GM12875 (cell line): ENCODE measurements at regions not wholly inside any gene's neighbourhood (a gene's known extent, or its start where the extent isn't known, plus 50 kb on each side); places are given as distances from the start of the nearest gene placed in this dataset.

Experiments used
- H3K4me3 ChIP-seq: one replicate; pipeline ENCODE4 v1.5.1; 2011; ENCODE audit warnings: low read depth, low read length, control low read depth
- CTCF ChIP-seq: IDR thresholded peaks from 2 replicates; pipeline ENCODE4 v1.5.1; 2011; ENCODE audit warnings: low read depth, mild to moderate bottlenecking, control low read depth, inconsistent platforms, low read length, moderate library complexity, borderline replicate concordance; ENCODE audit not compliant: insufficient read depth

GRCh38 chr18:24778810-24779418, 318.5 kb downstream of the HRH4 start:
- H3K4me3 ChIP-seq: no peak overlapping the region
- no peak for TF ChIP-seq CTCF

- no peak for TF ChIP-seq CTCF
- H3K4me3 ChIP-seq: no peak overlapping the region
Measured at GRCh38 chr18:24782566-24782965, 322.1 kb downstream of the HRH4 start.

DNA sequence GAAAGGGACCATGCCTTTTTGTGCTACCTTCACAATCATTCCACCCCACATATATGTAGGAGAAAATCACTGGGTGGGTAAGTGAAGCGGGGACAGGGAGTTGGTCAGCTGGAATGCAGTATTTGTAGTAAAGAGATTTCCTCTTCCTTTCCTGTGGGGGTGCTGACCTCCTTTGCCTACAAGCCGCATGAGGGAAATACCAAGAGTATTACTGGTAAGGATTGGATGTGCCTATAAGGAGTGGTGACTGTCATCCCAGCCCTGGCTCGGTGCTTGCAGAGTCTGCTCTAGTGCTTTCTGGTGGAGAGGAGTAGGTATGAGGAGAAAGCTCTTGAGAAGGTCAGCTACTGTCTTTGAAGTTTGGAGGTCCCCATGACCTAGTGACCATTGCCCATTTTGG, 324.6 kb downstream of the HRH4 start:
- TF ChIP-seq CTCF: no peak
- no peak overlapping the region for H3K4me3 ChIP-seq

DNA sequence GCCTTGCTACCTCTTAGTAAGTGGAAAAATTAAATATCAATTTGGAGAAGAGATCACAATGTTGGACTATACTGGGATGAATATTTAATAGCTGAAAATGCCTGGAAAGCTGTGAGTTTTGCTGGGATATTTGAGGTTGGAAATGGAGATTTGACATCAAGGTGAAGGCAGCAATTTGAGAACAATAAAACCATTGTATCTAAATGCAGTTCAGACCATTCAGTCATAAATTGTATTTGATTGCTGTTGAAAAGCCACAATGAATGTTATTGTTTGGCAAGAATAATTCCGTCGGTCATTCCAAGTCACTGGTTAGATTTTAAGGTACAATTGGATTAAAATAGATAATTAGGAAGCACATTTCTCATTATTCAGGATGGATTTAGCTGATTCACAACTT, 325.6 kb downstream of the HRH4 start:
- TF ChIP-seq CTCF: no peak
- no peak overlapping the region for H3K4me3 ChIP-seq

DNA sequence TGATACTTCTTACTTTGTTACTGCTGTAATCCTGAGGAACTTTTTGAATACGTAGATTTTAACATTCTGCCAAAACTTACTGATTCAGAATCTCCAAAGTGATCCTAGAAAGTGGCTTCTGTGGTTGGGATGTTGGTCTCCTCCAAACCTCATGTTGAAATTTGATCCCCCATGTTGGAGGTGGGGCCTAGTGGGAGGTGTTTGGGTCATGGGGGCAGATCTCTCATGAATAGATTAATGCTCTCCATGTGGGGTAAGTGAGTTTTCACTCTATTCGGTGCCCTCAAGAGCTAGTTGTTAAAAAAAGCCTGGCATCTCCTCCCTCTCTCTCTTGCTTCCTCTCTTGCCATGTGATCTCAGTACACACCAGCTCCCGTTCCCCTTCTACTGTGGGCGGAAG, 329.9 kb downstream of the HRH4 start:
- no peak for TF ChIP-seq CTCF
- H3K4me3 ChIP-seq: no peak overlapping the region

- TF ChIP-seq CTCF: no peak
- no peak overlapping the region for H3K4me3 ChIP-seq
Measured at GRCh38 chr18:24791751-24792545, 331.5 kb downstream of the HRH4 start.

- H3K4me3 ChIP-seq: no peak overlapping the region
- TF ChIP-seq CTCF: no peak
Measured at GRCh38 chr18:24793742-24794141, 333.3 kb downstream of the HRH4 start.
